ENCODE measurements at regions not wholly inside any gene's neighbourhood (a gene's known extent, or its start where the extent isn't known, plus 50 kb on each side); places are given as distances from the start of the nearest gene placed in this dataset.

DNA sequence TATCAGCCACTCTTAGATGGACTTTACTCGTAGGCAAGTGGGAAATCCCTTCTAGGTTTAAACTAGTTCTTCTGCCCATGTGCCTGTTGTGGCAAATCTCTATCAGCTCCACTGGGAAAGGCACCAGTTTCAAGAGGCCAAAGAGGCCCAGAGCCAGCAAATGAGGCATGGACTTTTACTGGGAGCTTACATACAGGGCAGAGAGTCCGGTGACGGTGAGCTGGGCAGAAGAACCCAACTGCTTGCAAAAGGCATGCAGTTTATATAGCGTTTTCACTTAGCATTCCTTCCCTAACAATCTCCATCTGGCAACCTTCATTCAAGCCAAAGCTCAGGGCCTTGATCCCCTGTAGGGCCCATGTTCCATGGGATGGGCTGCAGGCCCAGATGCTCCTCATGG is 93.0 kb upstream of the C3orf80 start:
- TF ChIP-seq, protein P1, sequence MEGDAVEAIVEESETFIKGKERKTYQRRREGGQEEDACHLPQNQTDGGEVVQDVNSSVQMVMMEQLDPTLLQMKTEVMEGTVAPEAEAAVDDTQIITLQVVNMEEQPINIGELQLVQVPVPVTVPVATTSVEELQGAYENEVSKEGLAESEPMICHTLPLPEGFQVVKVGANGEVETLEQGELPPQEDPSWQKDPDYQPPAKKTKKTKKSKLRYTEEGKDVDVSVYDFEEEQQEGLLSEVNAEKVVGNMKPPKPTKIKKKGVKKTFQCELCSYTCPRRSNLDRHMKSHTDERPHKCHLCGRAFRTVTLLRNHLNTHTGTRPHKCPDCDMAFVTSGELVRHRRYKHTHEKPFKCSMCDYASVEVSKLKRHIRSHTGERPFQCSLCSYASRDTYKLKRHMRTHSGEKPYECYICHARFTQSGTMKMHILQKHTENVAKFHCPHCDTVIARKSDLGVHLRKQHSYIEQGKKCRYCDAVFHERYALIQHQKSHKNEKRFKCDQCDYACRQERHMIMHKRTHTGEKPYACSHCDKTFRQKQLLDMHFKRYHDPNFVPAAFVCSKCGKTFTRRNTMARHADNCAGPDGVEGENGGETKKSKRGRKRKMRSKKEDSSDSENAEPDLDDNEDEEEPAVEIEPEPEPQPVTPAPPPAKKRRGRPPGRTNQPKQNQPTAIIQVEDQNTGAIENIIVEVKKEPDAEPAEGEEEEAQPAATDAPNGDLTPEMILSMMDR (optimal IDR thresholded peaks at IDR 0.05 in 1 of 3, IDR thresholded peaks at IDR 0.05 in 1 of 3, conservative IDR thresholded peaks at IDR 0.05 in 1 of 3; ENCODE audit: extremely low read depth in 1 of 3, insufficient read depth in 2 of 3, low read length in 3 of 3): no peak
- TF ChIP-seq EZH2 (IDR thresholded peaks at IDR 0.05; ENCODE audit: low read length): no peak
